ENCODE measurements at regions not wholly inside any gene's neighbourhood (a gene's known extent, or its start where the extent isn't known, plus 50 kb on each side); places are given as distances from the start of the nearest gene placed in this dataset.

DNA sequence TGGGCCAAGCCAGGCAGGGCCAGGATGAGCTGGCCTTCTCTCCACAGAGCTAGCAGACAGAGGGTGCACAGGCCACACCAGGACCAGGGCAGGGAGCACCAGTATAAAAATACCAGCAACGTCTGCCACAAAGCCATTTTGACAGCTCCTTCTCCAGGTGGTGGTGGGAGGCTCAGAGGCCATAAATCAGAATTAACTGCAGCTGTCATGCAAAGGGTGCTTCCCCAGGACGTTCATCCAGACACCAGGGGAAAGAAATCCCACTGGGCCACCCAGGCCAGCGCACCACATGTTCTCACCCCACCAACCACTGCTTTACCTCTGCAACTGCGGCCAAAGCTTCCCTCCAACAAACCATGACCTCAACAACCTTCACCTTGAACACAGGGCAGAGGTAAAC, 403.7 kb upstream of the TRPC7 start (continued):
- no peak for TF ChIP-seq CTBP2 (IDR thresholded peaks at IDR 0.05; ENCODE audit: borderline replicate concordance, insufficient read depth, insufficient read length, low read length)
- no peak for TF ChIP-seq BRCA1 (IDR thresholded peaks at IDR 0.05; ENCODE audit: low read depth, low read length)
- no peak for TF ChIP-seq PHF8 (conservative IDR thresholded peaks at IDR 0.05; ENCODE audit: low read depth, low read length)

All from H1 (cell line).